C1 segment of cervical spinal cord (tissue), 14 donors: ENCODE measurements at regions not wholly inside any gene's neighbourhood (a gene's known extent, or its start where the extent isn't known, plus 50 kb on each side); places are given as distances from the start of the nearest gene placed in this dataset.

Source experiments
- DNase-seq, 14 donors: peaks; one replicate each; lab custom pipeline; 2025; lab: John Stamatoyannopoulos, UW

DNA sequence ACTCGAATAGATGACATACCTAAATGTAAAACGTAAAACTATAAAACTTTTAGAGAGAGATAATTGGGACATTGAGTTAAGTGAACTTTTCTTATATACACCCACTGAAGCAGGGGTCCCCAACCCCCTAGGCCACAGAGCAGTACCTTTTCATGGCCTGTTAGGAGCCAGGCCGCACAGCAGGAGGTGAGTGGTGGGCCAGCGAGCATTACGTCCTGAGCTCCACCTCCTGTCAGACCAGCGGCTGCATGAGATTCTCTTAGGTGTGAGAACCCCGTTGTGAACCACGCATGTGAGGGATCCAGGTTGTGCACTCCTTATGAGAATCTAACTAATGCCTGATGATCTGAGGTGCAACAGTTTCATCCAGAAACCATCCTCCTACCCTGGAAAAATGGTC is 114.8 kb downstream of the HMX1 start:
- no peak for DNase-seq

DNA sequence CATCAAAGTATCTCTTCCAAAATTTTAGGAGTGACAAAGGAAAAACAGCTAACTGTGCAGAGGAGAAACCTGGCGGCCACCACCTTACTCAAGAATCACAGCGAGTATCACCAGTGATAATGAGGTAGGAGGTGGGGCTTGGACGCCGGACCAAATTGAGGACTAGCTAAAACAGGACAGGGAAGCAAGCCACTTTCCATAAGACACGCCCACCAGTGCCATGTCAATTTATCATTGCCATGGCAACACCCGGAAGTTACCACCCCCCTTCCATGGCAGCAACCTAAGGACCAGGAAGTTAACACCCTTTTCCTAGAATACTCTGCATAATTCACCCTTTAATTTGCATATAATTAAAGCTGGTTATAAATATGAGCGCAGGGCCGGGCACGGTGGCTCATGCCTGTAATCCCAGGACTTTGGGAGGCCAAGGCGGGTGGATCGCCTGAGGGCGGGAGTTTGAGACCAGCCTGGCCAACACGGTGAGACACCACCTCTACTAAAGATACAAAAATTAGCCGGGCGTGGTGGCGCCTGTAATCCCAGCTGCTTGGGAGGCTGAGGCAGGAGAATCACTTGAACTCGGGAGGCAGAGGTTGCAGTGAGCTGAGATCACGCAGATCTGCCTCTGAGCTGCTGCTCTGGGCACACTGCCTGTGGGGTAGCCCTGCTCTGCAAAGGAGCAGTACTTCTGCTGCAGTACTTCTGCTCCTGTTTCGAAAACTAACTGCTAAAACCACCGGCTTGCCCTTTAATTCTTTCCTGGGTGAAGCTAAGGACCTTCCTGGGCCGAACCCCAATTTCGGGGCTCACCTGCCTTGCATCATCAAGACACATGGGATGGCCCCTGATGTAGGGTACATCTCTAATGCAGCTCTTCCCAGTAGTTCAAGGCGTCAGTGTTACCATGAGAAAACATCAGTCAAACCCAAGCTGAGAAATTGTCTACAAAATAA is 116.7 kb downstream of the HMX1 start:
- DNase-seq = no peak

- no peak for DNase-seq
Measured at GRCh38 chr4:8748236-8748575, 123.4 kb downstream of the HMX1 start.

- DNase-seq = no peak
Measured at GRCh38 chr4:8747467-8748235, 124.0 kb downstream of the HMX1 start.

DNA sequence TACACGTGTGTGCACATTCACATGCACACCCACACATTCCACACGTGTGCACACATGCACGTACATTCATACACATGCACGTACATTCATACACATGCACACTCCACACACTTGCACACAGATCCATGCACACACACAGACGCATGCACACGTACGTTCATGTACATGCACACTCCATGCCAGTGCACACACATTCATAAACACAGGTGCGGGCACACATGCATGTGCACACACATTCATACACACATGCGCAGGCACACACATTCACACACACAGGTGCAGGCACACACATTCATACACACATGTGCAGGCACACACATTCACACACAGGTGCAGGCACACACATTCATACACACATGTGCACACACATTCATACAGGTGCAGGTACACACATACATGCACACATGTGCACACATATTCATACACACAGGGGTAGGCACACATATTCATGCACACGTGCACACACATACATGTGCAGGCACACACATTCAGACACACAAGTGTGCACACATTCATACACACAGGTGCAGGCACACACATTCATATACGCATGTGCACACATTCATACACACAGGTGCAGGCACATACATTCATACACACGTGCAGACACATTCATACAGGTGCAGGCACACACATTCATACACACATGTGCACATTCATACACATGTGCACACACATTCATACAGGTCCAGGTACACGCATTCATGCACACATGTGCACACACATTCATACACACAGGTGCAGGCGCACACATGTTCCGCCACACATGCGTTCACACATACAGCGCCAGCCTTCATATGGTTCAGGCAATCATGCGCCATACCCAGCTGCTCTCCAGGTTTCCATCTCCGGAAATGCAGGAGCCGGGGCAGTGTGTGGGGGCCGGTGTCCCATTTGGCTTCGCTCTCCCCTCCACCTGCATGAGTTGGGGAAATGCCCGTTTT is 124.8 kb downstream of the HMX1 start:
- no peak for DNase-seq

DNA sequence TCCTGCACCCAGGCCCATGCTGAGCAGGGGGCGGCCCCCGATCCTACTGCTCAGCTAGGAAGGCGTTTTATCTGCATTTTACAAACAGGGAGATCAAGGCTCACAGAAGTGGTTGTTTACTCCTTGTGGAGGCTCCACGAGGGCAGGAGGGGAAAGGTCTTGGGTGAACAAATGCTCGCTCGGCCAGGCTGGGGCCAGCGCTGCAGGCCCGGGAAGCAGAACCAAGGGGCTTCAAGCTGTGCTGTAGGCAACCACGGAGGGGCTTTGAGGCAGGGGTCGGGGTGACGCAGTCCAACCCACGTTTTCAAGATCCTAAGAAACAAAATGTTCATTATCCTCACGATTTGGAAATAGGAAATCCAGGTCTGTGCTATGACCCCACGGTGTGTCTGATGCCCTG is 125.8 kb downstream of the HMX1 start:
- DNase-seq = no peak

- DNase-seq = no peak
Measured at GRCh38 chr4:8745005-8745790, 126.4 kb downstream of the HMX1 start.

- no peak for DNase-seq
Measured at GRCh38 chr4:8744083-8744805, 127.4 kb downstream of the HMX1 start.

GRCh38 chr4:8742546-8742945 is 129.1 kb downstream of the HMX1 start:
- DNase-seq = no peak

- DNase-seq = no peak
Measured at GRCh38 chr4:8741513-8742226, 130.0 kb downstream of the HMX1 start.

GRCh38 chr4:8740666-8741395 is 130.8 kb downstream of the HMX1 start:
- DNase-seq = no peak

DNA sequence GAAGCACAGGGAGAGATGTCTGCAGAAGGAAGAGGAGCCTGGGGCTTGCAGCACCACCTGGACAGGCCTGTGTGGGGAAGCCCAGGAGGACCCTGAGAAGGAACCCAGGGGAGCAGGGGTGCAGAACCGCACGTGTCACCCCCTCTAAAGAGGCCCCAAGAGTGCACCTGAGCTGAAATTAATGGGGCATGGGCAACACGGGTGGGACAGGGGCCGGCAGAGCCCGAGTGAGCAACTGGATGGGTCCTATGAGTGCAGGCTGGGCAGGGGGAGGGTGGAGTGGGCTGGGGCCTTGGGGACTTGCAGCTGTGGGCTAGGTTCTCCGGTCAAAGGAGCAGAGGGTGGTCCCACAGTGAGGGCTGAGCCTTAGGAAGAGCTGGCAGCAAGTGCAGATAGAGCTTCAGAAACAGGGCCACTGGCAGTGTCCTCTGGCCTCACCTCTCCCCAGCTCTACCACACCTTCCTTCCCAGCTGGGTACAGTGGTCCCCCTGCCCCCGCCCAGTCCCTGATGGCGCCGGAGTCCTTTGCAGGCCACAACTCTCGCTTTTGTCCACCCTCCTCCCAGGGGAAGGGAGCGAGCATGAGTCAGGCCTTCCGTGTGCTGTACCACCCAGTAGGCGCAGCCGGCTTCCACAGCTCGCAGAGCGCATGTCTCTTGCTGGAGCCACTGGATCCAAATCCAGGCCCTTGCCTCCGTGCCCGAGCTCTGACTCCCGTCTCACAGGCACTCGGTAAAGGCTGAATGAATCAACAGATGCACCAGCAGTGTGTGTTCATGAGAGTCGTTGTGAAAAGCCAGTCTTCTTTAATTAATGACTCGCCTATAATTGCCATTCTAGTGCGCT is 131.6 kb downstream of the HMX1 start:
- DNase-seq = no peak

- no peak for DNase-seq
Measured at GRCh38 chr4:8739317-8739716, 132.3 kb downstream of the HMX1 start.

DNA sequence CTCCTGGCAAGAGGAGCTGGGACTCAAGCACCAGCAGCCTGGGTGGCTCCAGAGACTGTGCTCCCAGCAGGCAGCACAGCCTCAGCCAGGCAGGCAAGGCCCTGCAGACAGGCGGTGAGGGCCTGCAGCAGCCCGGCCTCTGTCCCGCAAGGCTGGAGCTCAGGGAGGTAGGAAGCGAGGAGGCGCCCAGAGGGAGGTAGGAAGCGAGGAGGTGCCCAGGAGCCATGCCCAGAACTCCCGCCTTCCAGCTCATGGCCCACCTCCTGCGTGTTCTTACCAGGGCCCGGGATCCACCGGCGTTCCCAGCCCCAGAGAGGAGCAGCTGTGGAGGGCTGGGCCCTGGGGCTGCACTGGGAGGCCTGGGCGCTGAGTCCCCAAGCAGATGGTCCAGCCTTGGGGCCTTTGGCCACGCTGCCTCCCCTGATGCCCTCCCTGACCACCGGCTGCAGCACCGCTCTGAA is 133.1 kb downstream of the HMX1 start:
- DNase-seq = no peak

DNA sequence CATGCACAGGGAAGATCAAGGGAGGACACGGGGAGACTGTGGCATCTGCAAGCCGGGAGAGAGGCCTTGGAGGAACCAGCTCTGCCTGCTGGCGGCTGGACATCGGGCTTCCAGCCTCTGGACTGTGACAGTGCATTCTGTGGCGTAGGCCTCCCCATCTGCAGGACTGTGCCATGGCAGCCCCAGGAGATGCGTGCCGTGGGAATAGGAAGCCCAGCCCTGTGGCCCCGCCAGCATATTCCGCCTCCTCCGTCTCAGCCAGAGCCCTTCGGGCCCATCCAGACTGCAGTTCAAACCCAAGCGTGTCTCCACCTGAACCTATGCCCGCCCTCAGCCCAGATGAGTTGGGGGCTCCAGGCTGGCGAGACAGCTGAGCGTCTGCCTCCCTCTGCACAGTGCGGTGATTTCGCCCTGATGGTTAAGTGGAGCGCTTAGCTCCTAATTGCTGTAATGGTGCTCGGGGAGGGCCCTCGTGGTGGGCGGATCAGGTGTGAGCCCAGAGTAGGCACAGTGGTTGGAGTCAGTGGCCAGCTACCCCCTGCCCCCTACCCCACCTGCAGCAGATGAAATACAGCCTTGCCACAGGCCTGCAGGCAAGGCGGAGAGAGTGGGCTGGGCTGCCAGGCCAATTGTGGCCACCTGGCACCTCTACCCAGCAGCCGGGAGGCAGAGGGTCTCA is 133.9 kb downstream of the HMX1 start:
- DNase-seq = no peak

- DNase-seq = no peak
Measured at GRCh38 chr4:8737075-8737474, 134.6 kb downstream of the HMX1 start.

- no peak for DNase-seq
Measured at GRCh38 chr4:8736090-8736825, 135.4 kb downstream of the HMX1 start.
